ENCODE measurements at regions not wholly inside any gene's neighbourhood (a gene's known extent, or its start where the extent isn't known, plus 50 kb on each side); places are given as distances from the start of the nearest gene placed in this dataset.

GRCh38 chr12:92404259-92404894 lies 258.7 kb upstream of the BTG1 start:
- no peaks in the 10 kb centered on the region for H3K36me3 ChIP-seq (ENCODE audit: control insufficient read depth in 1 of 2, insufficient read depth in 2 of 2, low read length in 2 of 2)
- no peaks in the 10 kb centered on the region for H3K27me3 ChIP-seq (ENCODE audit: insufficient read depth, low read length)
- no peak overlapping the region for H2AFZ ChIP-seq (ENCODE audit: low read depth, low read length, poor library complexity, severe bottlenecking)
- H3K4me3 ChIP-seq (replicated peaks in 1 of 2; ENCODE audit: low read depth in 1 of 2, low read length in 2 of 2) = no peak overlapping the region
- CTCF ChIA-PET = no interaction called here
- TF ChIP-seq EZH2 (IDR thresholded peaks at IDR 0.05) (no peak), YY1 (IDR thresholded peaks at IDR 0.05; ENCODE audit: extremely low read depth, insufficient replicate concordance, low read depth, low read length) (no peak), CTCF (IDR thresholded peaks at IDR 0.05 in 2 of 3, conservative IDR thresholded peaks at IDR 0.05 in 1 of 3; ENCODE audit: borderline replicate concordance in 1 of 3, insufficient read depth in 1 of 3, low read depth in 2 of 3, low read length in 2 of 3) (no peak), ZFX (IDR thresholded peaks at IDR 0.05) (no peak), POLR2A (IDR thresholded peaks at IDR 0.05; ENCODE audit: borderline replicate concordance, extremely low read depth, insufficient read depth, insufficient read length) (no peak), JUND (IDR thresholded peaks at IDR 0.05) (no peak), ATF3 (IDR thresholded peaks at IDR 0.05) (no peak), EZH2phosphoT487 (IDR thresholded peaks at IDR 0.05; ENCODE audit: borderline replicate concordance) (no peak), SP1 (IDR thresholded peaks at IDR 0.05; ENCODE audit: low read depth) (no peak), ELF1 (IDR thresholded peaks at IDR 0.05; ENCODE audit: borderline replicate concordance, low read depth) (no peak), SIN3A (IDR thresholded peaks at IDR 0.05; ENCODE audit: low read depth) (no peak)
- H3K9ac ChIP-seq (ENCODE audit: low read length) = no peak overlapping the region
- RAD21 ChIA-PET (ENCODE audit: low non-redundant PET in 1 of 2, low total read pairs in 2 of 2, uncharacterized antibody in 2 of 2, unreplicated experiment in 2 of 2) = no interaction called here
- no peaks in the 10 kb centered on the region for H3K9me2 ChIP-seq (ENCODE audit: insufficient read depth)
- ATAC-seq (no peak), DNase-seq (ENCODE audit: low read depth, low spot score) (no peak)
- no peak overlapping the region for H3K4me2 ChIP-seq (ENCODE audit: low read length)
- no peaks in the 10 kb centered on the region for H4K20me1 ChIP-seq (ENCODE audit: insufficient read depth)
- H3K79me2 ChIP-seq (ENCODE audit: insufficient read depth, low read length) = no peaks in the 10 kb centered on the region
- no TSS peak for BruUV-seq (replicated peaks)
- intact Hi-C loops (cut with micrococcal nuclease) = no loop called here
- H3K9me3 ChIP-seq (ENCODE audit: control insufficient read depth in 1 of 2, insufficient read depth in 1 of 2, low read depth in 1 of 2, low read length in 2 of 2) = 0 out of 4 replicates have a peak, but pooled peaks cover 0 to 3% of the 10 kb centered on the region in 2 experiments
- no peaks in the 10 kb centered on the region for H3K4me1 ChIP-seq (ENCODE audit: control insufficient read depth in 1 of 2, insufficient read depth in 2 of 2, low read length in 2 of 2)
- POLR2A ChIA-PET = no interaction called here
- H3K27ac ChIP-seq (ENCODE audit: low read depth, low read length) = no peak overlapping the region

Measured in HCT116 (cell line).